ENCODE measurements at regions not wholly inside any gene's neighbourhood (a gene's known extent, or its start where the extent isn't known, plus 50 kb on each side); places are given as distances from the start of the nearest gene placed in this dataset.

- TF ChIP-seq POLR2A (IDR thresholded peaks at IDR 0.05; ENCODE audit: low read depth, low read length) = no peak
- no peak for FAIRE-seq
Measured at GRCh38 chr5:144549580-144549979, 378.9 kb downstream of the KCTD16 start.

GRCh38 chr5:144548936-144549335 is 378.3 kb downstream of the KCTD16 start:
- FAIRE-seq (no peak), DNase-seq (ENCODE audit: insufficient read length, low spot score) (no peak)
- TF ChIP-seq POLR2A (IDR thresholded peaks at IDR 0.05; ENCODE audit: low read depth, low read length) = no peak

More at GRCh38 chr5:144549580-144549979, 378.9 kb downstream of the KCTD16 start:
- DNase-seq (ENCODE audit: insufficient read length, low spot score) = no peak

GRCh38 chr5:144547098-144547499 is 376.4 kb downstream of the KCTD16 start:
- DNase-seq (ENCODE audit: insufficient read length, low spot score) (no peak), FAIRE-seq (no peak)
- TF ChIP-seq POLR2A (IDR thresholded peaks at IDR 0.05; ENCODE audit: low read depth, low read length) = no peak

GRCh38 chr5:144538845-144539244 is 368.2 kb downstream of the KCTD16 start:
- DNase-seq (ENCODE audit: insufficient read length, low spot score) = no peak
- TF ChIP-seq POLR2A (IDR thresholded peaks at IDR 0.05; ENCODE audit: low read depth, low read length) = no peak
- no peak for FAIRE-seq

All from H54 (cell line).